Neural cell (in vitro differentiated cells): ENCODE measurements at regions not wholly inside any gene's neighbourhood (a gene's known extent, or its start where the extent isn't known, plus 50 kb on each side); places are given as distances from the start of the nearest gene placed in this dataset.

Experiments used
- H2AFZ ChIP-seq: fragments of 200-600, 300-800 bp; sonication (generic), shearing (Covaris generic); 2 replicates; pipeline ENCODE4 v1.6.0; 2014; ENCODE audit warnings: low read depth, mild to moderate bottlenecking, antibody characterized with exemption, low read length, moderate library complexity
- H3F3A ChIP-seq: fragments of 200-600 bp; shearing (Covaris generic); 2 replicates; pipeline ENCODE4 v1.6.1; 2016; ENCODE audit warnings: mild to moderate bottlenecking, moderate library complexity, mixed read lengths, antibody characterized with exemption, low read length; ENCODE audit not compliant: insufficient read depth, poor library complexity, severe bottlenecking
- H3K27ac ChIP-seq: fragments of 200-600, 300-800 bp; sonication (generic), shearing (Covaris generic); 2 replicates; pipeline ENCODE4 v1.5.1; 2014; ENCODE audit warnings: mild to moderate bottlenecking, low read length, moderate library complexity
- H3K27me3 ChIP-seq: fragments of 300-800, 200-600 bp; sonication (generic), shearing (Covaris generic); 2 replicates; pipeline ENCODE4 v1.6.0; 2014; ENCODE audit warnings: mild to moderate bottlenecking, low read depth, low read length, moderate library complexity; ENCODE audit not compliant: insufficient read depth
- H3K36me3 ChIP-seq: fragments of 300-800, 200-600 bp; sonication (generic), shearing (Covaris generic); 2 replicates; pipeline ENCODE4 v1.5.1; 2014; ENCODE audit warnings: mild to moderate bottlenecking, antibody characterized with exemption, low read length, moderate library complexity; ENCODE audit not compliant: insufficient read depth
- H3K4me2 ChIP-seq: fragments of 300-800, 200-600 bp; sonication (generic), shearing (Covaris generic); 2 replicates; pipeline ENCODE4 v1.6.0; 2014; ENCODE audit warnings: mild to moderate bottlenecking, low read length
- H3K4me3 ChIP-seq: fragments of 300-800, 200-600 bp; sonication (generic), shearing (Covaris generic); 2 replicates; pipeline ENCODE4 v1.5.1; 2014; ENCODE audit warnings: mild to moderate bottlenecking, low read length, moderate library complexity
- H3K79me2 ChIP-seq: fragments of 200-600 bp; shearing (Covaris generic); replicated peaks from 2 replicates; pipeline ENCODE4 v1.6.0; 2014; ENCODE audit warnings: mild to moderate bottlenecking, low read length, moderate library complexity; ENCODE audit not compliant: insufficient read depth
- H3K9ac ChIP-seq: fragments of 300-800, 200-600 bp; sonication (generic), shearing (Covaris generic); 2 replicates; pipeline ENCODE4 v1.6.1; 2016; ENCODE audit warnings: mild to moderate bottlenecking, low read length, mixed read lengths
- H3K9me2 ChIP-seq: fragments of 200-600 bp; shearing (Covaris generic); 2 replicates; pipeline ENCODE4 v1.6.1; 2016; ENCODE audit warnings: mild to moderate bottlenecking, low read length, mixed read lengths; ENCODE audit not compliant: insufficient read depth
- H3K9me3 ChIP-seq: fragments of 200-600, 300-800 bp; sonication (generic), shearing (Covaris generic); 2 replicates; pipeline ENCODE4 v1.6.1; 2016; ENCODE audit warnings: mild to moderate bottlenecking, mixed run types, low read length, moderate library complexity, mixed read lengths
- H4K20me1 ChIP-seq: fragments of 200-600 bp; shearing (Covaris generic); 2 replicates; pipeline ENCODE4 v1.6.1; 2016; ENCODE audit warnings: mild to moderate bottlenecking, mixed run types; ENCODE audit not compliant: insufficient read depth
- EP300 ChIP-seq: fragments of 450-650 bp; conservative IDR thresholded peaks from 2 replicates; pipeline ENCODE4 v1.6.1; 2014; ENCODE audit warnings: antibody characterized with exemption, mild to moderate bottlenecking, moderate library complexity; ENCODE audit not compliant: poor library complexity, severe bottlenecking
- EZH2 ChIP-seq: fragments of 200-600, 300-800 bp; shearing (Covaris generic), sonication (generic); IDR thresholded peaks from 2 replicates; pipeline ENCODE4 v1.6.1; 2014; ENCODE audit warnings: antibody characterized with exemption, low read length, borderline replicate concordance, mild to moderate bottlenecking; ENCODE audit not compliant: insufficient read depth, poor library complexity, severe bottlenecking
- MXI1 ChIP-seq: fragments of 450-650 bp; conservative IDR thresholded peaks from 2 replicates; pipeline ENCODE4 v1.6.1; 2014; ENCODE audit warnings: antibody characterized with exemption, mild to moderate bottlenecking; ENCODE audit not compliant: poor library complexity, severe bottlenecking
- POLR2AphosphoS5 ChIP-seq: IDR thresholded peaks from 2 replicates; pipeline ENCODE4 v1.6.1; 2012
- RAD21 ChIP-seq: fragments of 450-650 bp; conservative IDR thresholded peaks from 2 replicates; pipeline ENCODE4 v1.6.1; 2014; ENCODE audit warnings: antibody characterized with exemption, mild to moderate bottlenecking, moderate library complexity
- SMC3 ChIP-seq: fragments of 450-650 bp; conservative IDR thresholded peaks from 2 replicates; pipeline ENCODE4 v1.6.1; 2014; ENCODE audit warnings: antibody characterized with exemption, mild to moderate bottlenecking, moderate library complexity; ENCODE audit not compliant: poor library complexity
- TAF1 ChIP-seq: IDR thresholded peaks from 2 replicates; pipeline ENCODE4 v1.6.1; 2012; ENCODE audit warnings: low read depth
- TF ChIP-seq, protein P1 (sequence below): fragments of 450-650 bp; IDR thresholded peaks from 2 replicates; pipeline ENCODE4 v1.5.1; 2014; ENCODE audit warnings: antibody characterized with exemption, mild to moderate bottlenecking, moderate library complexity; ENCODE audit not compliant: poor library complexity, severe bottlenecking
- TF ChIP-seq, protein P2 (sequence below): IDR thresholded peaks from 2 replicates; pipeline ENCODE4 v1.6.1; 2012; ENCODE audit warnings: borderline replicate concordance

DNA sequence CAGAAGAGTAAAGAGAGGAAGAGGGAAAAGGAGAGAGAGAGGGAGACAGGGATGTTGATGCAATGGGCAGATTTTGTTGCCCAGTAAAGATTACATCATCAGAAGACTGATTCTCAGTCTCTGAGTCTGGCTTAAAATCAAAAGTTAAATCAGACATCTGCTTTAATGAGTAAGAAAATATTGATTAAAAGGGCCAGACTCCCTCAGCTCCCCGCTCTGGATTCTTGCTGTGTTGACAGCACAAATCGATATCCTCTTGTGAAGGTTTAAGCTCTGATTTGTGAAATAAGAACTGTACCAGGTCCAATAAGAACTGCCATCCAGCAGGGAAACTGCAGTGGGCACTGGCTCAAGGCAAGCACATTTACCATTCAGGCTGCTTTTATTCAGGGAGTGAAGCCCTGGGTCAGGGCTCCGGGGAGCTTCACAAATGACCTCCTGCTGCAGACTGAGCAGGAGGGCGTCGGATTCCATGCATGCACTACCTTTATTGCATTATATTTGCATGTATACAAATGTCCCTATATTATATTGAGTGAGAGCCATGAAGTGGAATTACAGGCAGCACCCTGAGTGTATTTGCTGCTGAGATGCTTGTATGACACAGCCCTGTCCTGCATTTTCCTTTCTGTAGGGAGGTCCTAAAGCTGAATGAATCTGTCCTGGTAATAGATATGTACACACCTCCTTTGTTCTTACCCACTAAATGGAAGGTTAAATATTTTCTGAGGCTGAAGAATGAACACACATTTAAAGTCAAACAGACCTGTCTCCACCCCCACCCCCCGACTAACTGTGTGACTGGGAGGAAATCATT, 401.5 kb downstream of the REEP3 start:
- H3K9me3 ChIP-seq = no peaks in the 10 kb centered on the region
- no peak overlapping the region for H3K27ac ChIP-seq
- H3K79me2 ChIP-seq = no peaks in the 10 kb centered on the region
- no peak overlapping the region for H3K4me2 ChIP-seq
- no peak overlapping the region for H2AFZ ChIP-seq
- H3K9ac ChIP-seq = no peak overlapping the region
- no peaks in the 10 kb centered on the region for H4K20me1 ChIP-seq
- no peaks in the 10 kb centered on the region for H3K36me3 ChIP-seq
- H3K4me3 ChIP-seq = peak overlapping the region; percentile 2
- TF ChIP-seq, protein P1, sequence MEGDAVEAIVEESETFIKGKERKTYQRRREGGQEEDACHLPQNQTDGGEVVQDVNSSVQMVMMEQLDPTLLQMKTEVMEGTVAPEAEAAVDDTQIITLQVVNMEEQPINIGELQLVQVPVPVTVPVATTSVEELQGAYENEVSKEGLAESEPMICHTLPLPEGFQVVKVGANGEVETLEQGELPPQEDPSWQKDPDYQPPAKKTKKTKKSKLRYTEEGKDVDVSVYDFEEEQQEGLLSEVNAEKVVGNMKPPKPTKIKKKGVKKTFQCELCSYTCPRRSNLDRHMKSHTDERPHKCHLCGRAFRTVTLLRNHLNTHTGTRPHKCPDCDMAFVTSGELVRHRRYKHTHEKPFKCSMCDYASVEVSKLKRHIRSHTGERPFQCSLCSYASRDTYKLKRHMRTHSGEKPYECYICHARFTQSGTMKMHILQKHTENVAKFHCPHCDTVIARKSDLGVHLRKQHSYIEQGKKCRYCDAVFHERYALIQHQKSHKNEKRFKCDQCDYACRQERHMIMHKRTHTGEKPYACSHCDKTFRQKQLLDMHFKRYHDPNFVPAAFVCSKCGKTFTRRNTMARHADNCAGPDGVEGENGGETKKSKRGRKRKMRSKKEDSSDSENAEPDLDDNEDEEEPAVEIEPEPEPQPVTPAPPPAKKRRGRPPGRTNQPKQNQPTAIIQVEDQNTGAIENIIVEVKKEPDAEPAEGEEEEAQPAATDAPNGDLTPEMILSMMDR = no peak
- no peak for TF ChIP-seq TAF1
- TF ChIP-seq MXI1 = no peak
- TF ChIP-seq RAD21 = no peak
- no peak for TF ChIP-seq POLR2AphosphoS5
- no peak for TF ChIP-seq SMC3
- TF ChIP-seq, protein P2, sequence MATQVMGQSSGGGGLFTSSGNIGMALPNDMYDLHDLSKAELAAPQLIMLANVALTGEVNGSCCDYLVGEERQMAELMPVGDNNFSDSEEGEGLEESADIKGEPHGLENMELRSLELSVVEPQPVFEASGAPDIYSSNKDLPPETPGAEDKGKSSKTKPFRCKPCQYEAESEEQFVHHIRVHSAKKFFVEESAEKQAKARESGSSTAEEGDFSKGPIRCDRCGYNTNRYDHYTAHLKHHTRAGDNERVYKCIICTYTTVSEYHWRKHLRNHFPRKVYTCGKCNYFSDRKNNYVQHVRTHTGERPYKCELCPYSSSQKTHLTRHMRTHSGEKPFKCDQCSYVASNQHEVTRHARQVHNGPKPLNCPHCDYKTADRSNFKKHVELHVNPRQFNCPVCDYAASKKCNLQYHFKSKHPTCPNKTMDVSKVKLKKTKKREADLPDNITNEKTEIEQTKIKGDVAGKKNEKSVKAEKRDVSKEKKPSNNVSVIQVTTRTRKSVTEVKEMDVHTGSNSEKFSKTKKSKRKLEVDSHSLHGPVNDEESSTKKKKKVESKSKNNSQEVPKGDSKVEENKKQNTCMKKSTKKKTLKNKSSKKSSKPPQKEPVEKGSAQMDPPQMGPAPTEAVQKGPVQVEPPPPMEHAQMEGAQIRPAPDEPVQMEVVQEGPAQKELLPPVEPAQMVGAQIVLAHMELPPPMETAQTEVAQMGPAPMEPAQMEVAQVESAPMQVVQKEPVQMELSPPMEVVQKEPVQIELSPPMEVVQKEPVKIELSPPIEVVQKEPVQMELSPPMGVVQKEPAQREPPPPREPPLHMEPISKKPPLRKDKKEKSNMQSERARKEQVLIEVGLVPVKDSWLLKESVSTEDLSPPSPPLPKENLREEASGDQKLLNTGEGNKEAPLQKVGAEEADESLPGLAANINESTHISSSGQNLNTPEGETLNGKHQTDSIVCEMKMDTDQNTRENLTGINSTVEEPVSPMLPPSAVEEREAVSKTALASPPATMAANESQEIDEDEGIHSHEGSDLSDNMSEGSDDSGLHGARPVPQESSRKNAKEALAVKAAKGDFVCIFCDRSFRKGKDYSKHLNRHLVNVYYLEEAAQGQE = no peak
- TF ChIP-seq EP300 = no peak
- TF ChIP-seq EZH2 = no peak
- no peaks in the 10 kb centered on the region for H3F3A ChIP-seq
- H3K9me2 ChIP-seq = no peaks in the 10 kb centered on the region
- no peaks in the 10 kb centered on the region for H3K27me3 ChIP-seq

DNA sequence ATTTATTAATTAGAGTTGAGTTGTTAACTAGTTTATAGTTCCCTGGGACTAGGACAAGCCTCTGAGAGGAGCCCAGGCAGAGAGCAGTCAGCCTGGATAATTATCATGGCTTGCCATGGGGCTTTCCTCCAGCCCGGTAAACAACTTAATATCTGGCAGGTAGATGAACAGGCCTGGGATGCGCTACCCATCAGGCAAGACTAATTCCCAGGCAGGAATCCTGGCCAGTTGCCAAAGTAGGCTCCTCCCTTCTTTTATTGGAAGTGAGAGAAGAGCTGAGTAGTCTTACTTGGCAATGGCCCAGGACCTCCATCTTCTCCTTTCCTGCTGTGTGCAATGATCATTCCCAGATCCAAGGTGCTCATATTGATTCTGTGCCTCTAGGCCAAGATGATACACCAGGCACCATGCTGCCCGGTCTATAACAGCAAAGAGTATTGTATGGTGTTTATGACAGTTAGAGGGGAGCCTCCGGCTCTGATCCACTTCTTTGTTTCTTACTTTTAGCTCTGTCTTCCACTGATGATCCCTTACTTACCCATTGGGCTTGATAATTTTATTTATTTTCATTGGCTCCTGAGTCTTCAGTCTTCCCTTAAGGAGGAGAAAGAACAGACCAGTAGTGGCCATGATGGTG, 408.7 kb downstream of the REEP3 start:
- no peaks in the 10 kb centered on the region for H3K79me2 ChIP-seq
- H3F3A ChIP-seq = no peaks in the 10 kb centered on the region
- H3K4me2 ChIP-seq = no peak overlapping the region
- H3K36me3 ChIP-seq = no peaks in the 10 kb centered on the region
- TF ChIP-seq MXI1 (no peak), POLR2AphosphoS5 (no peak), TAF1 (no peak), EP300 (no peak), SMC3 (no peak), EZH2 (no peak), RAD21 (no peak)
- TF ChIP-seq, protein P1 = no peak
- TF ChIP-seq, protein P2 = no peak
- no peak overlapping the region for H3K27ac ChIP-seq
- H3K4me3 ChIP-seq = no peak overlapping the region
- H2AFZ ChIP-seq = no peak overlapping the region
- no peak overlapping the region for H3K9ac ChIP-seq
- H3K9me2 ChIP-seq = no peaks in the 10 kb centered on the region
- no peaks in the 10 kb centered on the region for H3K9me3 ChIP-seq
- no peaks in the 10 kb centered on the region for H4K20me1 ChIP-seq
- H3K27me3 ChIP-seq = no peaks in the 10 kb centered on the region
